DMS53 (cell line): ENCODE measurements at regions not wholly inside any gene's neighbourhood (a gene's known extent, or its start where the extent isn't known, plus 50 kb on each side); places are given as distances from the start of the nearest gene placed in this dataset.
"Not testable (repeated sequence)": the region's sequence is repeated elsewhere in the genome, so short reads cannot be mapped to it uniquely, and the experiment has no call there.

Experiments
- DNase-seq: peaks from one replicate; lab custom pipeline; 2025; lab: John Stamatoyannopoulos, UW

- no peak for DNase-seq
Measured at GRCh38 chr10:123378302-123378701, 224.1 kb downstream of the BUB3 start.

GRCh38 chr10:123379156-123379555, 225.0 kb downstream of the BUB3 start:
- no peak for DNase-seq

GRCh38 chr10:123380491-123381085, 226.4 kb downstream of the BUB3 start:
- peak; percentile 56 for DNase-seq

GRCh38 chr10:123381224-123381623, 227.0 kb downstream of the BUB3 start:
- DNase-seq, result no peak

GRCh38 chr10:123382491-123382890, 228.3 kb downstream of the BUB3 start:
- no peak for DNase-seq

- DNase-seq, result no peak
Measured at GRCh38 chr10:123385508-123386080, 231.4 kb downstream of the BUB3 start.

- no peak for DNase-seq
Measured at GRCh38 chr10:123389520-123389919, 235.3 kb downstream of the BUB3 start.

GRCh38 chr10:123390332-123390731, 236.1 kb downstream of the BUB3 start:
- DNase-seq, result no peak

GRCh38 chr10:123390874-123391273, 236.7 kb downstream of the BUB3 start:
- no peak for DNase-seq

GRCh38 chr10:123391275-123392028, 237.2 kb downstream of the BUB3 start:
- DNase-seq, result no peak

- DNase-seq, result no peak
Measured at GRCh38 chr10:123392182-123392963, 238.2 kb downstream of the BUB3 start.

- DNase-seq, result no peak
Measured at GRCh38 chr10:123393170-123393569, 239.0 kb downstream of the BUB3 start.

GRCh38 chr10:123394382-123394781, 240.2 kb downstream of the BUB3 start:
- DNase-seq, result no peak

GRCh38 chr10:123395234-123395633, 241.0 kb downstream of the BUB3 start:
- DNase-seq, result not testable (repeated sequence)

- no peak for DNase-seq
Measured at GRCh38 chr10:123395906-123396305, 241.7 kb downstream of the BUB3 start.

- DNase-seq, result no peak
Measured at GRCh38 chr10:123398180-123398591, 244.0 kb downstream of the BUB3 start.

- no peak for DNase-seq
Measured at GRCh38 chr10:123398756-123399155, 244.6 kb downstream of the BUB3 start.

GRCh38 chr10:123399276-123399839, 245.2 kb downstream of the BUB3 start:
- no peak for DNase-seq

GRCh38 chr10:123402021-123402420, 247.8 kb downstream of the BUB3 start:
- DNase-seq, result no peak

GRCh38 chr10:123402656-123403055, 248.5 kb downstream of the BUB3 start:
- no peak for DNase-seq

GRCh38 chr10:123404357-123404756, 250.2 kb downstream of the BUB3 start:
- DNase-seq, result no peak

- DNase-seq, result no peak
Measured at GRCh38 chr10:123408660-123409059, 254.5 kb downstream of the BUB3 start.
